ENCODE measurements at regions not wholly inside any gene's neighbourhood (a gene's known extent, or its start where the extent isn't known, plus 50 kb on each side); places are given as distances from the start of the nearest gene placed in this dataset.

- TF ChIP-seq CREB1 (CRISPR knock-in tag; IDR thresholded peaks at IDR 0.05) (no peak), STAT6 (CRISPR knock-in tag; conservative IDR thresholded peaks at IDR 0.05; ENCODE audit: low read depth) (no peak), NR1H2 (CRISPR knock-in tag; IDR thresholded peaks at IDR 0.05) (no peak), ELF4 (CRISPR knock-in tag; IDR thresholded peaks at IDR 0.05; ENCODE audit: low read depth) (no peak), NR2C2 (CRISPR knock-in tag; IDR thresholded peaks at IDR 0.05) (no peak), MAX (CRISPR knock-in tag; IDR thresholded peaks at IDR 0.05) (no peak), AFF4 (CRISPR knock-in tag; IDR thresholded peaks at IDR 0.05; ENCODE audit: borderline replicate concordance) (no peak), PREB (CRISPR knock-in tag; IDR thresholded peaks at IDR 0.05; ENCODE audit: borderline replicate concordance) (no peak), ATF2 (CRISPR knock-in tag; IDR thresholded peaks at IDR 0.05; ENCODE audit: borderline replicate concordance, low read depth) (no peak)
- TF ChIP-seq, protein P1, sequence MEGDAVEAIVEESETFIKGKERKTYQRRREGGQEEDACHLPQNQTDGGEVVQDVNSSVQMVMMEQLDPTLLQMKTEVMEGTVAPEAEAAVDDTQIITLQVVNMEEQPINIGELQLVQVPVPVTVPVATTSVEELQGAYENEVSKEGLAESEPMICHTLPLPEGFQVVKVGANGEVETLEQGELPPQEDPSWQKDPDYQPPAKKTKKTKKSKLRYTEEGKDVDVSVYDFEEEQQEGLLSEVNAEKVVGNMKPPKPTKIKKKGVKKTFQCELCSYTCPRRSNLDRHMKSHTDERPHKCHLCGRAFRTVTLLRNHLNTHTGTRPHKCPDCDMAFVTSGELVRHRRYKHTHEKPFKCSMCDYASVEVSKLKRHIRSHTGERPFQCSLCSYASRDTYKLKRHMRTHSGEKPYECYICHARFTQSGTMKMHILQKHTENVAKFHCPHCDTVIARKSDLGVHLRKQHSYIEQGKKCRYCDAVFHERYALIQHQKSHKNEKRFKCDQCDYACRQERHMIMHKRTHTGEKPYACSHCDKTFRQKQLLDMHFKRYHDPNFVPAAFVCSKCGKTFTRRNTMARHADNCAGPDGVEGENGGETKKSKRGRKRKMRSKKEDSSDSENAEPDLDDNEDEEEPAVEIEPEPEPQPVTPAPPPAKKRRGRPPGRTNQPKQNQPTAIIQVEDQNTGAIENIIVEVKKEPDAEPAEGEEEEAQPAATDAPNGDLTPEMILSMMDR (IDR thresholded peaks at IDR 0.05) = no peak
- TF ChIP-seq, protein P2, sequence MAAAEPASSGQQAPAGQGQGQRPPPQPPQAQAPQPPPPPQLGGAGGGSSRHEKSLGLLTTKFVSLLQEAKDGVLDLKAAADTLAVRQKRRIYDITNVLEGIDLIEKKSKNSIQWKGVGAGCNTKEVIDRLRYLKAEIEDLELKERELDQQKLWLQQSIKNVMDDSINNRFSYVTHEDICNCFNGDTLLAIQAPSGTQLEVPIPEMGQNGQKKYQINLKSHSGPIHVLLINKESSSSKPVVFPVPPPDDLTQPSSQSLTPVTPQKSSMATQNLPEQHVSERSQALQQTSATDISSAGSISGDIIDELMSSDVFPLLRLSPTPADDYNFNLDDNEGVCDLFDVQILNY (CRISPR knock-in tag; IDR thresholded peaks at IDR 0.05) = no peak
- TF ChIP-seq, protein P3, sequence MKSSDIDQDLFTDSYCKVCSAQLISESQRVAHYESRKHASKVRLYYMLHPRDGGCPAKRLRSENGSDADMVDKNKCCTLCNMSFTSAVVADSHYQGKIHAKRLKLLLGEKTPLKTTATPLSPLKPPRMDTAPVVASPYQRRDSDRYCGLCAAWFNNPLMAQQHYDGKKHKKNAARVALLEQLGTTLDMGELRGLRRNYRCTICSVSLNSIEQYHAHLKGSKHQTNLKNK (CRISPR knock-in tag; IDR thresholded peaks at IDR 0.05) = no peak
- TF ChIP-seq, protein P4, sequence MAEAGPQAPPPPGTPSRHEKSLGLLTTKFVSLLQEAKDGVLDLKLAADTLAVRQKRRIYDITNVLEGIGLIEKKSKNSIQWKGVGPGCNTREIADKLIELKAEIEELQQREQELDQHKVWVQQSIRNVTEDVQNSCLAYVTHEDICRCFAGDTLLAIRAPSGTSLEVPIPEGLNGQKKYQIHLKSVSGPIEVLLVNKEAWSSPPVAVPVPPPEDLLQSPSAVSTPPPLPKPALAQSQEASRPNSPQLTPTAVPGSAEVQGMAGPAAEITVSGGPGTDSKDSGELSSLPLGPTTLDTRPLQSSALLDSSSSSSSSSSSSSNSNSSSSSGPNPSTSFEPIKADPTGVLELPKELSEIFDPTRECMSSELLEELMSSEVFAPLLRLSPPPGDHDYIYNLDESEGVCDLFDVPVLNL (CRISPR knock-in tag; IDR thresholded peaks at IDR 0.05; ENCODE audit: borderline replicate concordance, low read depth) = no peak
- TF ChIP-seq, protein P5, sequence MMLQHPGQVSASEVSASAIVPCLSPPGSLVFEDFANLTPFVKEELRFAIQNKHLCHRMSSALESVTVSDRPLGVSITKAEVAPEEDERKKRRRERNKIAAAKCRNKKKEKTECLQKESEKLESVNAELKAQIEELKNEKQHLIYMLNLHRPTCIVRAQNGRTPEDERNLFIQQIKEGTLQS (CRISPR knock-in tag; conservative IDR thresholded peaks at IDR 0.05) = no peak
Observed at GRCh38 chr11:26859416-26859815, 134.5 kb upstream of the FIBIN start.

Measured in WTC11 (cell line).